GM13977 (cell line): ENCODE measurements at regions not wholly inside any gene's neighbourhood (a gene's known extent, or its start where the extent isn't known, plus 50 kb on each side); places are given as distances from the start of the nearest gene placed in this dataset.

Experiments
- DNase-seq: peaks from one replicate; pipeline ENCODE4 v3.0.0; 2012; ENCODE audit warnings: low spot score
- in situ Hi-C: fragments of 300-500 bp; cut with MboI; formaldehyde crosslinking; loops from one replicate; pipeline ENCODE4 v1.12.0; 2022; ENCODE audit warnings: low sequenced_read_pairs, low pct_unique_long_range_greater_than_20kb, mixed read lengths, inconsistent platforms; ENCODE audit not compliant: unreplicated experiment
- TF ChIP-seq, protein P1 (sequence below): IDR thresholded peaks from 2 replicates; pipeline ENCODE4 v1.5.1; 2012; ENCODE audit warnings: mild to moderate bottlenecking, control low read depth; ENCODE audit not compliant: insufficient read depth; ENCODE audit errors: extremely low read depth, missing control alignments

DNA sequence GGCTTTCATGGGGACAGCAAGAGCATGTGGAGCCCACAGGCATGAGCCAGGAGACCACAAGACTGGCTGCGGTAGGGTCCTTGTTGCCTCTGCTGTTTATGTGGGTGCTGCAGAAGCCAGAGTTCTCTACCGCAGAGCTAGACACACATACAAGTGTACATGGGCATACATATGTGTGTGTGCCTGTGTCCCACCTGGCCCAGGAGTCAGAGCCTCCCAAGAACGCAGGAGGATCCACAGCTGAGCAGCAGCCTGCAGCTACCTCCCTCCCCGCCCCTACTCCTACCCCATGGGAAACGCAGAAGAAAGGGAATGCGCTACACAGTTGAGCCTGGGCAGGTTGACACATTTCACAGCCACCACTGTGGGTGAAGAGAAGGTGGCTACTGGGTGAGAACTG lies 438.1 kb upstream of the SMIM21 start:
- TF ChIP-seq, protein P1, sequence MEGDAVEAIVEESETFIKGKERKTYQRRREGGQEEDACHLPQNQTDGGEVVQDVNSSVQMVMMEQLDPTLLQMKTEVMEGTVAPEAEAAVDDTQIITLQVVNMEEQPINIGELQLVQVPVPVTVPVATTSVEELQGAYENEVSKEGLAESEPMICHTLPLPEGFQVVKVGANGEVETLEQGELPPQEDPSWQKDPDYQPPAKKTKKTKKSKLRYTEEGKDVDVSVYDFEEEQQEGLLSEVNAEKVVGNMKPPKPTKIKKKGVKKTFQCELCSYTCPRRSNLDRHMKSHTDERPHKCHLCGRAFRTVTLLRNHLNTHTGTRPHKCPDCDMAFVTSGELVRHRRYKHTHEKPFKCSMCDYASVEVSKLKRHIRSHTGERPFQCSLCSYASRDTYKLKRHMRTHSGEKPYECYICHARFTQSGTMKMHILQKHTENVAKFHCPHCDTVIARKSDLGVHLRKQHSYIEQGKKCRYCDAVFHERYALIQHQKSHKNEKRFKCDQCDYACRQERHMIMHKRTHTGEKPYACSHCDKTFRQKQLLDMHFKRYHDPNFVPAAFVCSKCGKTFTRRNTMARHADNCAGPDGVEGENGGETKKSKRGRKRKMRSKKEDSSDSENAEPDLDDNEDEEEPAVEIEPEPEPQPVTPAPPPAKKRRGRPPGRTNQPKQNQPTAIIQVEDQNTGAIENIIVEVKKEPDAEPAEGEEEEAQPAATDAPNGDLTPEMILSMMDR: no peak
- in situ Hi-C loops: no loop called here
- DNase-seq: no peak

DNA sequence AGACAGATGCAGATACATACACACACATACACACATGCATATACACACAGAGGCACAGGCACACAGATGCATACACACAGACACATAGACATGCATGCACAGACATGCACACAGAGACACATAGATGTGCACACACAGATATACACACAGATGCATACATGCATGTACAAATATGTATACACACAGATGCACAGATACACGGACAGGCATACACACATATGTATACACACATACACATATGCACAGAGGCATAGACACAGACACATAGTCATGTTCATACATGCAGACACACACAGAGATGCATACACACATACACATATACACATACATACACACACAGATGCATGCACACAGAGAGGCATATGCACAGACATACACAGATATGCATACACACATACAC lies 437.3 kb upstream of the SMIM21 start:
- in situ Hi-C loops: no loop called here
- no peak for DNase-seq
- TF ChIP-seq, protein P1: no peak

- no peak for DNase-seq
- TF ChIP-seq, protein P1: no peak
- in situ Hi-C loops: no loop called here
Observed at GRCh38 chr18:75863696-75864095, 436.2 kb upstream of the SMIM21 start.

- in situ Hi-C loops: no loop called here
- no peak for DNase-seq
- TF ChIP-seq, protein P1: no peak
Observed at GRCh38 chr18:75862458-75862857, 435.0 kb upstream of the SMIM21 start.

- in situ Hi-C loops: no loop called here
- TF ChIP-seq, protein P1: no peak
- no peak for DNase-seq
Observed at GRCh38 chr18:75860166-75860565, 432.7 kb upstream of the SMIM21 start.

- TF ChIP-seq, protein P1: no peak
- no peak for DNase-seq
- in situ Hi-C loops: no loop called here
Observed at GRCh38 chr18:75859533-75859932, 432.0 kb upstream of the SMIM21 start.

GRCh38 chr18:75858754-75859153 lies 431.3 kb upstream of the SMIM21 start:
- TF ChIP-seq, protein P1: no peak
- DNase-seq: no peak
- in situ Hi-C loops: no loop called here
